ENCODE measurements at regions not wholly inside any gene's neighbourhood (a gene's known extent, or its start where the extent isn't known, plus 50 kb on each side); places are given as distances from the start of the nearest gene placed in this dataset.
"Not testable (repeated sequence)": the region's sequence is repeated elsewhere in the genome, so short reads cannot be mapped to it uniquely, and the experiment has no call there.

- no peak for DNase-seq (ENCODE audit: low spot score)
Observed at GRCh38 chr4:23034731-23035130, 342.0 kb downstream of the GBA3 start.

- no peak for DNase-seq (ENCODE audit: low spot score)
Observed at GRCh38 chr4:23033796-23034195, 341.1 kb downstream of the GBA3 start.

GRCh38 chr4:23028875-23029274 lies 336.1 kb downstream of the GBA3 start:
- DNase-seq (ENCODE audit: low spot score): no peak

GRCh38 chr4:23023666-23024065 lies 330.9 kb downstream of the GBA3 start:
- no peak for DNase-seq (ENCODE audit: low spot score)

- DNase-seq (ENCODE audit: low spot score): no peak
Observed at GRCh38 chr4:23023121-23023520, 330.4 kb downstream of the GBA3 start.

- no peak for DNase-seq (ENCODE audit: low spot score)
Observed at GRCh38 chr4:23022032-23022431, 329.3 kb downstream of the GBA3 start.

GRCh38 chr4:23021040-23021439 lies 328.3 kb downstream of the GBA3 start:
- no peak for DNase-seq (ENCODE audit: low spot score)

GRCh38 chr4:23020399-23020798 lies 327.7 kb downstream of the GBA3 start:
- DNase-seq (ENCODE audit: low spot score): not testable (repeated sequence)

- DNase-seq (ENCODE audit: low spot score): no peak
Observed at GRCh38 chr4:23016981-23017380, 324.2 kb downstream of the GBA3 start.

GRCh38 chr4:23015821-23016220 lies 323.1 kb downstream of the GBA3 start:
- DNase-seq (ENCODE audit: low spot score): no peak

GRCh38 chr4:23009093-23009492 lies 316.4 kb downstream of the GBA3 start:
- no peak for DNase-seq (ENCODE audit: low spot score)

- DNase-seq (ENCODE audit: low spot score): no peak
Observed at GRCh38 chr4:23006756-23007155, 314.0 kb downstream of the GBA3 start.

GRCh38 chr4:23005691-23006090 lies 313.0 kb downstream of the GBA3 start:
- no peak for DNase-seq (ENCODE audit: low spot score)

- DNase-seq (ENCODE audit: low spot score): no peak
Observed at GRCh38 chr4:23001478-23001877, 308.7 kb downstream of the GBA3 start.

- DNase-seq (ENCODE audit: low spot score): peak; percentile 22
Observed at GRCh38 chr4:22999419-22999818, 306.7 kb downstream of the GBA3 start.

GRCh38 chr4:22997358-22998224 lies 304.9 kb downstream of the GBA3 start:
- DNase-seq (ENCODE audit: low spot score): no peak

- no peak for DNase-seq (ENCODE audit: low spot score)
Observed at GRCh38 chr4:22991576-22991975, 298.8 kb downstream of the GBA3 start.

GRCh38 chr4:22988526-22988925 lies 295.8 kb downstream of the GBA3 start:
- DNase-seq (ENCODE audit: low spot score): no peak

GRCh38 chr4:22987870-22988269 lies 295.1 kb downstream of the GBA3 start:
- no peak for DNase-seq (ENCODE audit: low spot score)

GRCh38 chr4:22986881-22987280 lies 294.1 kb downstream of the GBA3 start:
- DNase-seq (ENCODE audit: low spot score): no peak

- DNase-seq (ENCODE audit: low spot score): no peak
Observed at GRCh38 chr4:22986262-22986661, 293.5 kb downstream of the GBA3 start.

- no peak for DNase-seq (ENCODE audit: low spot score)
Observed at GRCh38 chr4:22984390-22984789, 291.7 kb downstream of the GBA3 start.

GRCh38 chr4:22978656-22979055 lies 285.9 kb downstream of the GBA3 start:
- no peak for DNase-seq (ENCODE audit: low spot score)

GRCh38 chr4:22970665-22971064 lies 277.9 kb downstream of the GBA3 start:
- no peak for DNase-seq (ENCODE audit: low spot score)

Data from HT-29 (cell line).